ENCODE measurements at regions not wholly inside any gene's neighbourhood (a gene's known extent, or its start where the extent isn't known, plus 50 kb on each side); places are given as distances from the start of the nearest gene placed in this dataset.
"Not testable (repeated sequence)": the region's sequence is repeated elsewhere in the genome, so short reads cannot be mapped to it uniquely, and the experiment has no call there.

GRCh38 chrX:27136325-27136724 lies 326.8 kb downstream of the PPP4R3C start:
- no peak for DNase-seq

DNA sequence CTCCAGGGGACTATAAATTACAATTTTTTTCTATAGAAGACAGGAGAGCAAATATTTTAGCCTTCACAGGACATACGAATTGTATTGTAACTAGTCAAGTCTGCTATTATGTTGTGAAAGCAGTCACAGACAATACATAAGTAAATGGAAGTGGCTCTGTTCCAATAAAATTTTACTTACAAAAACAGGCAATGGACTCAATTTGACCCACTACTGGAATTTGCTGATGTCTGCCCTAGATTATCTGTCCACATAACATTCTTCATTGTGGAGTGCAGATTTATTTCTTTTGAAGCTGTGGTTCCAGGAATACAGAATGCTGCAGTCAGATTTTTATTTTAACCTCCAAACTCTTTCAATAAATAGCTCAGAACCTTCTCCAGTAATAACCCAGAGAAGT lies 330.3 kb downstream of the PPP4R3C start:
- DNase-seq = no peak

- not testable (repeated sequence) for DNase-seq
These were observed 376.0 kb downstream of the PPP4R3C start for GRCh38 chrX:27087176-27087575.

GRCh38 chrX:27086237-27086636 lies 376.9 kb downstream of the PPP4R3C start:
- DNase-seq = no peak

DNA sequence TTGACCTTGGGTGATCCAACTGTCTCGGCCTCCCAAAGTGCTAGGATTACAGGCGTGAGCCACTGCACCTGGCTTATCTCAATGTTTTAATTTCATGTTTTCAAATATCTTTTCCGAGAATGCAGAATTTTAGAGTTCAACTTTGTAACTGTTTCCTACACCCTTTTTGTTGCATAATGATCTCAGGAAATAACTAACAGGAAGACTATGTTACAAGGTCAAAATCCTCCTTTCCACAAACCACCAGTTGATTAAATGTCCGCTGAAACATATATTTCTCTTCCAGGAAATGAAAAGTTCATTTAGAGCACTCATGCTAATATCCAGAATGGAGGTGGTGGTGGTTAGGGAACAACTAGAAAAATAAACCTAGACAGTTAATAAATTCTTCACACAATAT lies 377.8 kb downstream of the PPP4R3C start:
- no peak for DNase-seq

GRCh38 chrX:27078371-27078770 lies 384.8 kb downstream of the PPP4R3C start:
- no peak for DNase-seq

DNA sequence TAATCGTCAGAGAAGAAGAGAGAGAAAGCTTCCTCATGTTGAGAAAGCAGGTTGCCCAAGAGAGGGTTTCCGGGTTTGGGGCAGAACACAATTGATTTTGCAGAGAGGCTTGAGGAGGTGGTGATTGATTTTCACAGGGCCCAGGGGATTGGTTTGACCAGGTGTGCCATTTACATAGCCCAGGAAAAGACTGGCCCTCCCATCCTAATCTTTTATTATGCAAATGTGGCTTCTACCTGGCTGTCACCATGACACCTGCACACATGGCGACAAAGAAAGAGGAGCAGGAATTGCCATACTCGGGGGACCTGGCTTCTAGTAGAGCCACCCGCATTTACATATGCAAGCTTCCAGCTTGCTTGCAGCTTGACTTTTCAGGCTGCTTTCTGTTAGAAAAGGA lies 405.3 kb downstream of the PPP4R3C start:
- no peak for DNase-seq

DNA sequence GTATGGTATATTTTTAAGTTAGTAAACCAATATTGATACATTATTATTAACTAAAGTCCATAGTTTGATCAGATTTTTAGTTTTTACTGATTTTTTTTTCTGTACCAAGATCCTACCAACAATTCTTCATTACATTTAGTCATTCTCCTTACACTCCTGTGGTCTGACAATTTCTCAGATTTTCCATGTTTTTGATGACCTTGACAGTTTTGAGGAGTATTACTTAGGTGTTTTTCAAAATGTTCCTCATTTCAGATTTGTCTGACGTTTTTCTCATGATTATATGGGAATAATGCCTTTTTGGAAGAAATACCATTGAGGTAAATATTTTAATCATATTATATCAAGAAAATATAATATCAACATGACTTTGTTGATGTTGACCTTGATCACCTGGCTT lies 423.8 kb downstream of the PPP4R3C start:
- no peak for DNase-seq

DNA sequence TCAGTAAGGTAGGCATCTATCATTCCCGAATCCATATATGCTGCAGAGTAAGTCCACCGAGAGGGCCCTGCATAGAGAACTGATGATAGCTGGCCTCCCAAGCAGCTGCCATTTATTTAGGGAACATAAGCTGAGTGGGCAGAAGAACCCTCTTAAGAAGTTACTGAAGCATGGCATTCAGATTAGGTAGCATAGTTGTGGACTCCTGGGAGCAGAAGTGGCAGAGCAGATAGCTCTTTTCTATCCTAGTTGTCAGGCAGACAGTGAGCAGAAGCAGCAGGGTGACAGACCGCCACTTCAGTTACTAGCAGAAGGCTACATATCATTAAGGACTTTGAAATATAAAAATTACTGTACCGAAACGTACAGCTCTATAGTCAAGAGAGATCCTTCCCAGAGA lies 454.7 kb downstream of the PPP4R3C start:
- no peak for DNase-seq

- DNase-seq = no peak
These were observed 463.5 kb downstream of the PPP4R3C start for GRCh38 chrX:26999634-27000033.

GRCh38 chrX:26958261-26958660 lies 504.9 kb downstream of the PPP4R3C start:
- DNase-seq = no peak

- no peak for DNase-seq
These were observed 509.1 kb downstream of the PPP4R3C start for GRCh38 chrX:26954029-26954428.

DNA sequence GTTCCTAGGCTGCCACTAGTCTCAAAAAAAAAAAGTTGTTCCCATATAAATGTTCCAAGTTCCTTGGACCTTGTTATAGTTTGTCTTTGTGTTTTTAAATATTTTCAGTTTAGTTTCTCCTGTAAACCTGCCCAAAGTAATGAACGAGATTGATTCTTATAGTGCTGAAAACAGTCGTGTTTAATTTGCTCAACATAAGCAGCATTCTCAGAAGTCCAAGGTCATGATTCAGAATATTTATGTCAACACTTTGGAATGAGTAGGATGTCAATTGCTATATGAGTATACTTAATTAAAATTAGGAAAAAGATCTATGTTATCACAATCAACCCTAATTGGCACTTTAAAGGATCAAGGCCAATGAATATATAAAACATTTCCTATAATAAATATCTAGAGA lies 510.9 kb downstream of the PPP4R3C start:
- DNase-seq = no peak

GRCh38 chrX:26927419-26927818 lies 535.7 kb downstream of the PPP4R3C start:
- no peak for DNase-seq

- no peak for DNase-seq
These were observed 538.1 kb downstream of the PPP4R3C start for GRCh38 chrX:26925088-26925487.

GRCh38 chrX:26922278-26922677 lies 540.9 kb downstream of the PPP4R3C start:
- DNase-seq = no peak

- DNase-seq = peak; percentile 36
These were observed 544.5 kb downstream of the PPP4R3C start for GRCh38 chrX:26918631-26919030.

GRCh38 chrX:26916991-26917390 lies 546.1 kb downstream of the PPP4R3C start:
- no peak for DNase-seq

DNA sequence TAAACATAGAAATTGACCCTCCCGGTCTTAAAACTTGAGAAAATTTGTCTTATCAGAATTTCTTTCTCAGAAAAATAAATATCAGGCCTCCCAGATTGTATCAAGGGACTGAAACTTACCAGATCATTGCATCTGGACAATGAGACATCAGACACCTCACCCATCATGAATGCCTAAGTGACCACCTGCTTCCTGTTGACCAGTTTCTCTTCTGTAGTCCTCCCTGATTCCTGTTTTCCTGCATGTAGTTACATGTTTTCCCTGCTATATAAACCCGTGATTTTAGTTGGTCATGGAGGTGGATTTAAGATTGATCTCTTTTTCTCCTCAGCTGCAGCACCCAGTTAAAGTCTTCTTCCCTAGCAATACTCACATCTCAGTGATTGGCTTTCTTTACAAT lies 548.1 kb downstream of the PPP4R3C start:
- no peak for DNase-seq

GRCh38 chrX:26914232-26914631 lies 548.9 kb downstream of the PPP4R3C start:
- no peak for DNase-seq

- not testable (repeated sequence) for DNase-seq
These were observed 551.4 kb downstream of the PPP4R3C start for GRCh38 chrX:26911785-26912184.

DNA sequence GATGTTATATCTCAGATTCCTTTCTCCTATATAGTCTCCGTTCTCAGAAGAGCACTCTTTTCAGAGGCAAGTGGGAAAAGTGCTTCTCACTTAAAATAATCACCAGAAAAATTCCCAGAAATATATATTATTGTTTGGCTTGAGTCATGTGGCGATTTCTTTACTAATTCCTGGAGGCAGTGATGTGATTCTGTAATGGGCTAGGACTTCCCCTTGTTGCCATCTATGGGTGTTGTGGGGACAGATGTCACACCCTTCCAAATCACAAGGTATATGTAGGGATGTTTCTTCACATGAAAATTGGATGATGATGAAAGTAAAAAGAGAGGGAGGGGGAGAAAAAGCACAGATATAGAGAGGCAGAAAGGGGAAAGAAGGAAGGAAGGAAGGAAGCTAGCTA lies 553.4 kb downstream of the PPP4R3C start:
- DNase-seq = no peak

DNA sequence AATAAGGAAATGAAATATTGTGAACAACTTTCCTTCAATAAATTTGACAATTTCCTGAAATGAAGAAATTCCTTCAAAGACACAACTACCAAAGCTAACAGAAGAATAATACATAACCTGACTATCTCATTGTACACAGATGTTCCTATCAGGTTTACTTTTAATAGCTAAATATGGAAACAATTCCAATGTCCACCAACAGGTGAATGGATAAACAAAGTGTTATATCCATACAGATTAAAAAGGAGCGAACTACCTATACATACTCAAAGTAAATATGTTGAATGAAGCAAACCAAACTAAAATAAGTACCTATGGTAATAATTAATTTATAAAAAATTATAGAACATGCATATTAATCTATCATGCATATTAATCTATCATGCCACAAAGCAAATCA lies 554.9 kb downstream of the PPP4R3C start:
- DNase-seq = no peak

GRCh38 chrX:26889574-26889973 lies 573.6 kb downstream of the PPP4R3C start:
- DNase-seq = no peak

GRCh38 chrX:26873736-26874135 lies 589.4 kb downstream of the PPP4R3C start:
- DNase-seq = no peak

GRCh38 chrX:26871967-26872366 lies 591.2 kb downstream of the PPP4R3C start:
- no peak for DNase-seq

Data from activated CD4-positive, alpha-beta T cell treated with anti-CD3 and anti-CD28 coated beads, Interleukin-2, Interleukin-6, amounts not matched to agents 100 ng/mL and 50 ng/mL, durations not matched to agents 16 hours and 8 hours (primary cell).